ENCODE measurements at regions not wholly inside any gene's neighbourhood (a gene's known extent, or its start where the extent isn't known, plus 50 kb on each side); places are given as distances from the start of the nearest gene placed in this dataset.

GRCh38 chr11:71302534-71302909 lies 50.1 kb upstream of the SHANK2 start:
- no peaks in the 10 kb centered on the region for H3K9me3 ChIP-seq (ENCODE audit: low read length)
- no peaks in the 10 kb centered on the region for H3K36me3 ChIP-seq (ENCODE audit: insufficient read depth, low read length)
- no peaks in the 10 kb centered on the region for H3K79me2 ChIP-seq (replicated peaks; ENCODE audit: insufficient read depth, low read length)
- H3K9ac ChIP-seq (ENCODE audit: low read length): no peak overlapping the region
- H2AFZ ChIP-seq (ENCODE audit: low read depth, low read length): no peak overlapping the region
- no peaks in the 10 kb centered on the region for H3F3A ChIP-seq (ENCODE audit: insufficient read depth, low read length, poor library complexity, severe bottlenecking)
- no peak overlapping the region for H3K4me3 ChIP-seq (ENCODE audit: low read length)
- no peak for TF ChIP-seq EZH2 (IDR thresholded peaks at IDR 0.05; ENCODE audit: borderline replicate concordance, insufficient read depth, low read length, poor library complexity, severe bottlenecking)
- TF ChIP-seq CTCF (IDR thresholded peaks at IDR 0.05; ENCODE audit: poor library complexity, severe bottlenecking): no peak
- TF ChIP-seq SMC3 (conservative IDR thresholded peaks at IDR 0.05; ENCODE audit: poor library complexity): no peak
- TF ChIP-seq REST (IDR thresholded peaks at IDR 0.05; ENCODE audit: borderline replicate concordance): no peak
- no peak for TF ChIP-seq MXI1 (conservative IDR thresholded peaks at IDR 0.05; ENCODE audit: poor library complexity, severe bottlenecking)
- no peak for TF ChIP-seq POLR2AphosphoS5 (IDR thresholded peaks at IDR 0.05)
- no peak for TF ChIP-seq RAD21 (conservative IDR thresholded peaks at IDR 0.05)
- TF ChIP-seq TAF1 (IDR thresholded peaks at IDR 0.05; ENCODE audit: low read depth): no peak
- no peak for TF ChIP-seq EP300 (conservative IDR thresholded peaks at IDR 0.05; ENCODE audit: poor library complexity, severe bottlenecking)
- no peaks in the 10 kb centered on the region for H4K20me1 ChIP-seq (ENCODE audit: insufficient read depth)
- no peaks in the 10 kb centered on the region for H3K9me2 ChIP-seq (ENCODE audit: insufficient read depth, low read length)
- H3K27ac ChIP-seq (ENCODE audit: low read length): no peak overlapping the region
- no peak overlapping the region for H3K4me2 ChIP-seq (ENCODE audit: low read length)
- H3K27me3 ChIP-seq (ENCODE audit: insufficient read depth, low read depth, low read length): no peaks in the 10 kb centered on the region
